SJCRH30 (cell line): ENCODE measurements at regions not wholly inside any gene's neighbourhood (a gene's known extent, or its start where the extent isn't known, plus 50 kb on each side); places are given as distances from the start of the nearest gene placed in this dataset.

ENCODE experiments used
- DNase-seq, 2 experiments: peaks; one replicate each; pipeline ENCODE4 v3.0.0-alpha.2; 2015 to 2020
- H3K27ac ChIP-seq: fragments of 250-450 bp; sonication (Bioruptor Pico); 2 replicates; pipeline ENCODE4 v1.5.1; 2020; ENCODE audit warnings: mild to moderate bottlenecking, moderate library complexity
- H3K27me3 ChIP-seq: fragments of 250-450 bp; sonication (Bioruptor Pico); 2 replicates; pipeline ENCODE4 v1.5.1; 2020; ENCODE audit warnings: mild to moderate bottlenecking, moderate library complexity
- H3K36me3 ChIP-seq: fragments of 250-450 bp; sonication (Bioruptor Pico); 2 replicates; pipeline ENCODE4 v1.5.1; 2020; ENCODE audit warnings: mild to moderate bottlenecking, moderate library complexity
- H3K4me1 ChIP-seq: fragments of 250-450 bp; sonication (Bioruptor Pico); 2 replicates; pipeline ENCODE4 v1.5.1; 2020; ENCODE audit warnings: mild to moderate bottlenecking, moderate library complexity
- H3K4me3 ChIP-seq: fragments of 250-450 bp; sonication (Bioruptor Pico); 2 replicates; pipeline ENCODE4 v1.5.1; 2020; ENCODE audit warnings: mild to moderate bottlenecking, moderate library complexity
- H3K9me3 ChIP-seq: fragments of 250-450 bp; sonication (Bioruptor Pico); replicated peaks from 2 replicates; pipeline ENCODE4 v1.5.1; 2020; ENCODE audit warnings: mild to moderate bottlenecking, moderate library complexity

DNA sequence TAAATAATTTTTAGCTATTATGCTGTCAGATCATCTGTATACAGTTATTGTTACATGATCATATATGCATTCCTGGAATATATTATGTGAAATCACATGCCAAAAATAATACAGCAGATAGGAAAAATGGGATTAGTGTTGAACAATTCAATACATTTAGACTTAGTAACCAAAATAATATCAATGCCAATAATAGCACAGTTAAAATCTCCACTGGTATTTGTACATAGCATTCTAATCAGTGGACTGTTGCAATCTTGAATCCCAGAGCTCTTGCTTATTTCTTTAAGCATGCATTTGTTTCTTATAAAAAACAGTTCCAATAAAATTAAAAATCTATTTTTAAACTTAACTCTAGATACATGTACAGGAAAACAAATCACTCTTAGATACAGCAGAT lies 2772.2 kb downstream of the PCDH9 start:
- H3K4me1 ChIP-seq: no peaks in the 10 kb centered on the region
- H3K27me3 ChIP-seq: no peaks in the 10 kb centered on the region
- DNase-seq: no peak
- H3K9me3 ChIP-seq: no peaks in the 10 kb centered on the region
- H3K36me3 ChIP-seq: no peaks in the 10 kb centered on the region
- H3K27ac ChIP-seq: no peak overlapping the region
- H3K4me3 ChIP-seq: no peak overlapping the region

DNA sequence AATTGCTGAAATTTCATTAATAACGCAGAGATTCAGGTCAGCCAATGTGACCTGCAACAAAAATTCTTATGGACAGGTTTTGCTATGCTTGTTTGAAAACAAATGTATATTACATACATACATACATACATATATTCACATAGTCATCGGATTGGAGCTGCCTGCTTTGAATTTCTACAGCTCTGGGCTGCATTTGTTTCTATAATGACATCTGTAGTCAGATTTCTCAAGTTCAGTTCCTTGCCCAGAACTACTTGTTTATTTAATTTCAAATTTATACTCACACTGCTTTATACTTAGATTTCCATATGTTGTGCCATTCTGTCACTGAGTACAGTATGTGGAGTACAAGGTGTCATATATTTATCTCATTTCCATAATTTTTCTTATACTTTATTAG lies 2775.0 kb downstream of the PCDH9 start:
- DNase-seq: no peak
- no peaks in the 10 kb centered on the region for H3K9me3 ChIP-seq
- no peaks in the 10 kb centered on the region for H3K27me3 ChIP-seq
- no peaks in the 10 kb centered on the region for H3K4me1 ChIP-seq
- no peak overlapping the region for H3K27ac ChIP-seq
- H3K36me3 ChIP-seq: no peaks in the 10 kb centered on the region
- H3K4me3 ChIP-seq: no peak overlapping the region

- Histone ChIP-seq H3K27me3 (no peaks in the 10 kb centered on the region), H3K4me1 (no peaks in the 10 kb centered on the region), H3K36me3 (no peaks in the 10 kb centered on the region), H3K27ac (no peak overlapping the region), H3K4me3 (no peak overlapping the region), H3K9me3 (no peaks in the 10 kb centered on the region)
- DNase-seq: peak in 1 of 2 experiments; percentile 15
Measured at GRCh38 chr13:64453831-64454230, 2776.3 kb downstream of the PCDH9 start.

- Histone ChIP-seq H3K36me3 (no peaks in the 10 kb centered on the region), H3K9me3 (no peaks in the 10 kb centered on the region), H3K27ac (no peak overlapping the region), H3K4me3 (no peak overlapping the region), H3K4me1 (no peaks in the 10 kb centered on the region), H3K27me3 (no peaks in the 10 kb centered on the region)
- no peak for DNase-seq
Measured at GRCh38 chr13:64446372-64446771, 2783.8 kb downstream of the PCDH9 start.

- H3K36me3 ChIP-seq: no peaks in the 10 kb centered on the region
Measured at GRCh38 chr13:64441740-64442139, 2788.4 kb downstream of the PCDH9 start.

GRCh38 chr13:64438084-64438483 lies 2792.1 kb downstream of the PCDH9 start:
- H3K36me3 ChIP-seq: no peaks in the 10 kb centered on the region

More at GRCh38 chr13:64441740-64442139, 2788.4 kb downstream of the PCDH9 start:
- Histone ChIP-seq H3K4me1 (no peaks in the 10 kb centered on the region; the same call in 1 of the 2 replicates), H3K27ac (no peak overlapping the region), H3K27me3 (no peaks in the 10 kb centered on the region), H3K4me3 (no peak overlapping the region), H3K9me3 (no peaks in the 10 kb centered on the region)
- no peak for DNase-seq

DNA sequence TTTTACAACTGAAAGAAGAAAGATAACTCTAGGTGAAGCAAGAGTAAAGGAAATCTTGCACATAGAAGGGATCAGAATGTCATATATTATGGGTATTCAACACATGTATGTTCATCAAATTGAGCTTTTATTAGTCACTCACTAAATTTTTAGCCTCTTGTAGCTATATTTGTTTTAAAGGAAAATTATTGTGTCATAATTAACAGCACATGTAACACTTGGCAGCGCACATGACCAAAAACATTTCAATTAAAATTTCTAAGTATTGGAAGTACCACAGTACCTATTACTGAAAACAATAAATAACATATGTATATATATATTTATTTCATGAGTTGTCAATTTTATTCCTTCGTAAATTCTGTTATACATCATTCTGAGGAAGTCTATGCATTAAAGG lies 2800.4 kb downstream of the PCDH9 start:
- Histone ChIP-seq H3K36me3 (no peaks in the 10 kb centered on the region), H3K27me3 (no peaks in the 10 kb centered on the region), H3K4me1 (no peaks in the 10 kb centered on the region), H3K27ac (no peak overlapping the region), H3K9me3 (no peaks in the 10 kb centered on the region), H3K4me3 (no peak overlapping the region)
- DNase-seq: no peak

More at GRCh38 chr13:64438084-64438483, 2792.1 kb downstream of the PCDH9 start:
- Histone ChIP-seq H3K4me1 (no peaks in the 10 kb centered on the region; the same call in 1 of the 2 replicates), H3K4me3 (no peak overlapping the region), H3K9me3 (no peaks in the 10 kb centered on the region), H3K27ac (no peak overlapping the region), H3K27me3 (no peaks in the 10 kb centered on the region)
- DNase-seq: no peak

DNA sequence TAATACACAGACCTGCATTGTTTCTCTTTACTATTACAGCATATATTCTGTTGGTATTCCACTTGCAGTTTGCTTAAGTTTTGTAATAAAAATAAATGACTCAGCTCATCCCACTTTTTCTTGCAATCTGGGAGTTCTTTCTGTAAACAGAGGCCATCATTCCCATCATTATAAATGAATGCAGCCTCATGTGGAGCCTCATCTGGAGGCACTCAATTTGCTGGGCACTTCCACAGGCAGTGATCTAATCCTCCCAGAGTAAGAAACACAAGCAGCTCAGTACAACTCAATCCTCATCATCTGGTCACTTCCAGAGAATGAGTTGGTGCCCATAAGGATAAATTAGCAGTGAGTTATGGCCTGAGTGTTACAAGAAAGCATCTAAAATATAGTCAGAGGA lies 2801.9 kb downstream of the PCDH9 start:
- no peak overlapping the region for H3K4me3 ChIP-seq
- H3K36me3 ChIP-seq: no peaks in the 10 kb centered on the region
- DNase-seq: no peak
- no peaks in the 10 kb centered on the region for H3K4me1 ChIP-seq
- H3K27ac ChIP-seq: no peak overlapping the region
- no peaks in the 10 kb centered on the region for H3K27me3 ChIP-seq
- no peaks in the 10 kb centered on the region for H3K9me3 ChIP-seq

DNA sequence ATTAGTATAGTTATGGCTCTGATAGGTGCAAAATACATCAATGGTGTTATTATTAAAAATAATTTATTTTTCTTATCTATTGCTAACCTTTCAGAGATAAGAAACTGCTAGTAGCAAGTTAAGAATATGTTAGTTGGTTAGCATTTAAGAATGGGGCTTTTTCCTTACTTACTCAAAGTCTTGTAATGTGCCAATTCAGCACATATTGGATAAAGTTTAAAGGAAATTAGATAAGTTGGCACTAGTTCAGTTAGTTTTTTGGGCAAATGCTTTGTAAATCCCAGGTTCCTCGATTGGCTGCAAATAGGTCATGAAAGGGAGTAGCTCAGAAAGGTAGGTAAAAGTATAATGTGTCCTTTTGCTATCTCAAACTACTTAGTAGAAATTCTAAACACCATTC lies 2806.7 kb downstream of the PCDH9 start:
- Histone ChIP-seq H3K27me3 (no peaks in the 10 kb centered on the region), H3K4me3 (no peak overlapping the region), H3K4me1 (no peaks in the 10 kb centered on the region), H3K27ac (no peak overlapping the region), H3K9me3 (no peaks in the 10 kb centered on the region), H3K36me3 (no peaks in the 10 kb centered on the region)
- DNase-seq: no peak

GRCh38 chr13:64420181-64420580 lies 2810.0 kb downstream of the PCDH9 start:
- no peak for DNase-seq
- Histone ChIP-seq H3K9me3 (no peaks in the 10 kb centered on the region), H3K27me3 (no peaks in the 10 kb centered on the region), H3K36me3 (no peaks in the 10 kb centered on the region), H3K4me1 (no peaks in the 10 kb centered on the region), H3K4me3 (no peak overlapping the region), H3K27ac (no peak overlapping the region)

DNA sequence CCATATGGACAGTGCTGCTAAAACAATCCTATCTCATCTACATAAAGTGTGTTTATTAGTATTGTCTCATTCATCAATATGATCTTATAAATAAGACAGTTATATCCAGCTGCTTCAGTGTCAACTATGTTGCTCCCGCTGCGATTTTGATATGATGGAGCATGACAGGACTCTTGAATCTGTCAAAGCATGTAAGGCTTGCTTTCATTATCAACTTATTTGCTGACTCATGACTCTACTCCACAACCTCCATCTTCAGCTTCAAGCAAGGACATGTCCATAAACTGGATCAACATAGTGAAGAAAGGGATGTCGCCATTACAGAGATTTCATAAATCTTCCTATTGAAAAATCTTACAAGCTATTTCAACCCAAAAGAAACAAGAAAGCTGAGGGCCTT lies 2812.6 kb downstream of the PCDH9 start:
- Histone ChIP-seq H3K4me3 (no peak overlapping the region), H3K9me3 (no peaks in the 10 kb centered on the region), H3K36me3 (no peaks in the 10 kb centered on the region), H3K27ac (no peak overlapping the region), H3K27me3 (no peaks in the 10 kb centered on the region), H3K4me1 (no peaks in the 10 kb centered on the region)
- DNase-seq: no peak

GRCh38 chr13:64414381-64414780 lies 2815.8 kb downstream of the PCDH9 start:
- Histone ChIP-seq H3K4me1 (no peaks in the 10 kb centered on the region), H3K27me3 (no peaks in the 10 kb centered on the region), H3K9me3 (no peaks in the 10 kb centered on the region), H3K27ac (no peak overlapping the region), H3K36me3 (no peaks in the 10 kb centered on the region), H3K4me3 (no peak overlapping the region)
- DNase-seq: no peak

DNA sequence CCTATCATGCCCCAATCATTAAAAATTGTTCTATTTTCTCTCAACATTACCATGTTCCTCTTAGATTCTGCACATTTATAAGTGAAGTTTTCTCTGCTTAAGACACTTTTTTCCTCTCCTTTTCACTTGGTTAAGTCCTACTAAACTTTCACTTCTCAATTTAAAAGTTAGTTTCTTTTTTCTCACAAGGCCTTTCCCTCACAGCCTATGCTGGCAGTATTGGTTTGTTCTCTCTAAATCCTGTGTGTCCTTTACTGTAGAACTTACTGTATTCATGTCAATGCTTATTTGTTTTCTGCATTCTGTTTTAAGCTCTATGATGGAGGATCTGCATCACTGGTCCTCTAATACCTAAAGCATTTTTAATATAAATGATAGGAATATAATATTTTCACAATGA lies 2816.6 kb downstream of the PCDH9 start:
- no peaks in the 10 kb centered on the region for H3K9me3 ChIP-seq

DNA sequence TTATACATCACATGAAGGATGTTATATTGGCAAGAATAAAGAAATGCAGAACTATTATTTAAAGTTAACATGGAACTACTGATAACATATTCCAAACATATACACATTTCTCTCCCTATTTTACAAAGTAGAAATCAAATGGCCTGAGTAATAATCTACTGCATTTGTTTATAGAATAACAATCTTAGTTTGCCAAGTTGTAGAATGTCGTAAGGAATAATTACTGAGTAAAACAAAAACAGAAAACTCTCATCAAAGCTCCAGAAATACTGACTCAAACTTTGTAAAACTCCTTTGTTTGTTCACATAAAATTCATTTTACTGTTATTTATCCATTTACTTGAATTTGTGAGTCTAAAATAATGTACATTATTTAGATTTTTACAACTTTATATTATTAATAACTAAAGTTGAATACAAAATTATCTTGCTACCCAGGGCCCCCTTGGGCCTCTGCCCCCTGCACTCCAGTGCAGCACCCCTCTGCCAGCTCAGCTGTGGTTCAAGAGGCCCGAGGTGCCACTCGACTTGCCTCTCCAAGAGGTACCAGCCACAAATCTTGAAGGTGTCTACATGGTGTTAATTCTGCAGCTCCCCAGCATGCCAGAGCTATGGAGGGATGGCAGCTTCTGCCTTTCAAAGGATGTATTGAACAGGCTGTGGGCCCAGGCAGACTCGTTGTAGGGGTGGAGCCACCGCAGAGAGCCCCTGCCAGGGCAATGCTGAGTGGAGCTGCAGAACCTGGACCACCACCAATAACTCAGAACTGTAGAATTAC lies 2819.7 kb downstream of the PCDH9 start:
- Histone ChIP-seq H3K9me3 (no peaks in the 10 kb centered on the region), H3K4me1 (no peaks in the 10 kb centered on the region), H3K27me3 (no peaks in the 10 kb centered on the region), H3K36me3 (no peaks in the 10 kb centered on the region), H3K4me3 (no peak overlapping the region), H3K27ac (no peak overlapping the region)
- no peak for DNase-seq

More for the DNA sequence above, 2816.6 kb downstream of the PCDH9 start:
- Histone ChIP-seq H3K27ac (no peak overlapping the region), H3K27me3 (no peaks in the 10 kb centered on the region), H3K4me3 (no peak overlapping the region), H3K36me3 (no peaks in the 10 kb centered on the region), H3K4me1 (no peaks in the 10 kb centered on the region)
- DNase-seq: no peak

DNA sequence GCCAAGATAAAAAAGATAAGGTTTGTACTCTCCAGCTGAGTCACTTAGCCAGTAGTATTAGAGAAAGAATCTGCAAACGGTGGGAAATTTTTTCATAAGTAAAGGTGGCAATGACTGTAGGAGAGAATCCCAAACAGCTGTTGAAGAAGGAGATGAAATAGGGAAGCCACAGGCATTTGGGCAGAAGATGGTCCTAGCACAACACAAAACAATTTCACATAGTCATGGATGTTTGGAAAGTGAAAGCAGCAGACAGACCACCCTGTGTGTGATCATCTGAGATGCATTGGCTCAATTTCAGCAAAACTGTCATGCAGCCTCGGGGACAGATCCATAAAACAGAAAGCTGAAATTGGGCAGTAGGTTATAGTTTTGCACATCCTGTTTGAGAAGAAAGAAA lies 2832.4 kb downstream of the PCDH9 start:
- DNase-seq: peak; percentile 79 to 93
- peak overlapping the region; percentile 91 for H3K27ac ChIP-seq
- 0 out of 2 replicates have a peak, but pooled peaks cover 3% of the 10 kb centered on the region for H3K9me3 ChIP-seq
- H3K27me3 ChIP-seq: no peaks in the 10 kb centered on the region
- H3K4me3 ChIP-seq: peak overlapping the region; percentile 23
- no peaks in the 10 kb centered on the region for H3K36me3 ChIP-seq
- peaks cover 34% of the 10 kb centered on the region for H3K4me1 ChIP-seq

- H3K27ac ChIP-seq: no peak overlapping the region
- DNase-seq: no peak
- H3K9me3 ChIP-seq: no peaks in the 10 kb centered on the region
- no peaks in the 10 kb centered on the region for H3K27me3 ChIP-seq
- H3K4me3 ChIP-seq: no peak overlapping the region
- H3K36me3 ChIP-seq: no peaks in the 10 kb centered on the region
- H3K4me1 ChIP-seq: no peaks in the 10 kb centered on the region
Measured at GRCh38 chr13:64377606-64378005, 2852.5 kb downstream of the PCDH9 start.
